H1 (cell line): ENCODE measurements at regions not wholly inside any gene's neighbourhood (a gene's known extent, or its start where the extent isn't known, plus 50 kb on each side); places are given as distances from the start of the nearest gene placed in this dataset.

Experiments
- CTCF ChIA-PET: fragments of 300-600 bp; sonication (Branson Sonifier 250); formaldehyde crosslinking; loops from one replicate; lab custom pipeline; 2021; ENCODE audit not compliant: partially characterized antibody; lab: Charles Lee
- POLR2A ChIA-PET: fragments of 300-600 bp; sonication (Branson Sonifier 250); formaldehyde crosslinking; loops from one replicate; lab custom pipeline; 2021; ENCODE audit warnings: inconsistent platforms; ENCODE audit not compliant: partially characterized antibody; lab: Charles Lee
- DNase-seq, 2 experiments: peaks; one replicate each; pipeline versions ENCODE4 v3.0.0 to v3.0.0-alpha.2; 2010 to 2022; ENCODE audit warnings: low spot score in 2 of 2, low read depth in 1 of 2, mixed read lengths in 1 of 2
- FAIRE-seq: peaks from 2 replicates; lab custom pipeline; 2011; peaks lifted over from hg19 to GRCh38; lab: Jason Lieb, UNC
- H2AFZ ChIP-seq: 2 replicates; pipeline ENCODE4 v1.8.1; 2012; ENCODE audit warnings: low read length, inconsistent platforms
- H2AK5ac ChIP-seq: 2 replicates; pipeline ENCODE4 v1.6.1; 2013; ENCODE audit warnings: low read depth, low read length
- H2BK120ac ChIP-seq: replicated peaks from 2 replicates; pipeline ENCODE3; 2013; ENCODE audit warnings: low read depth, low read length, inconsistent platforms
- H2BK12ac ChIP-seq: 2 replicates; pipeline ENCODE4 v1.6.1; 2013; ENCODE audit warnings: low read depth, low read length
- H2BK15ac ChIP-seq: 2 replicates; pipeline ENCODE4 v1.6.1; 2013; ENCODE audit warnings: low read length
- H2BK20ac ChIP-seq: 2 replicates; pipeline ENCODE4 v1.6.1; 2013; ENCODE audit warnings: low read length
- H2BK5ac ChIP-seq: 2 replicates; pipeline ENCODE4 v1.6.1; 2013; ENCODE audit warnings: low read depth, low read length
- H3K14ac ChIP-seq: 2 replicates; pipeline ENCODE4 v1.6.1; 2013; ENCODE audit warnings: inconsistent platforms; ENCODE audit not compliant: insufficient read length
- H3K18ac ChIP-seq: 2 replicates; pipeline ENCODE4 v1.6.1; 2013; ENCODE audit warnings: low read length; ENCODE audit errors: extremely low read depth
- H3K23ac ChIP-seq: 2 replicates; pipeline ENCODE4 v1.6.1; 2013; ENCODE audit warnings: inconsistent platforms; ENCODE audit not compliant: insufficient read length
- H3K23me2 ChIP-seq: 2 replicates; pipeline ENCODE4 v1.6.1; 2013; ENCODE audit warnings: low read depth, low read length
- H3K27ac ChIP-seq: 2 replicates; pipeline ENCODE4 v1.6.1; 2011; ENCODE audit warnings: low read depth, low read length, inconsistent platforms
- H3K27me3 ChIP-seq, 4 experiments: replicated peaks in 1 of 4; 1 replicate in 1 of 4; 2 replicates in 3 of 4; pipeline versions ENCODE4 v1.6.1 to v1.8.1; 2011 to 2013; ENCODE audit warnings: low read length in 3 of 4, mild to moderate bottlenecking in 3 of 4, inconsistent platforms in 2 of 4, mixed read lengths in 2 of 4, moderate library complexity in 1 of 4; ENCODE audit not compliant: control insufficient read depth in 3 of 4, insufficient read depth in 3 of 4; ENCODE audit errors: extremely low read depth in 1 of 4
- H3K36me3 ChIP-seq, 4 experiments: 2 replicates each; pipeline versions ENCODE4 v1.6.1 to v1.8.1; 2011 to 2013; ENCODE audit warnings: mild to moderate bottlenecking in 4 of 4, low read length in 3 of 4, moderate library complexity in 2 of 4, control low read depth in 1 of 4, inconsistent platforms in 1 of 4; ENCODE audit not compliant: insufficient read depth in 4 of 4, control insufficient read depth in 2 of 4
- H3K4ac ChIP-seq: replicated peaks from 2 replicates; pipeline ENCODE3; 2013; ENCODE audit warnings: low read length, low read depth, mixed read lengths, inconsistent platforms; ENCODE audit not compliant: insufficient read length
- H3K4me1 ChIP-seq, 4 experiments: replicated peaks in 1 of 4; 1 replicate in 1 of 4; 2 replicates in 3 of 4; pipeline versions ENCODE4 v1.6.1 to v1.8.1; 2011 to 2013; ENCODE audit warnings: low read length in 3 of 4, inconsistent platforms in 2 of 4, mixed read lengths in 1 of 4; ENCODE audit not compliant: insufficient read depth in 4 of 4, control insufficient read depth in 3 of 4
- H3K4me2 ChIP-seq, 2 experiments: 2 replicates each; pipeline versions ENCODE4 v1.6.1 to v1.8.1; 2011 to 2013; ENCODE audit warnings: low read depth in 2 of 2, low read length in 2 of 2, control low read depth in 1 of 2, inconsistent platforms in 1 of 2, mild to moderate bottlenecking in 1 of 2; ENCODE audit not compliant: insufficient read depth in 1 of 2
- H3K4me3 ChIP-seq, 4 experiments: fragments of 200-600, 300-600 bp in 1 of 4; sonication (generic), shearing (Covaris generic), sonication (Bioruptor Twin) in 1 of 4; 2 replicates each; pipeline versions ENCODE4 v1.5.1 to v1.8.1; 2011 to 2016; ENCODE audit warnings: low read length in 4 of 4, low read depth in 3 of 4, control low read depth in 2 of 4, inconsistent platforms in 2 of 4, mild to moderate bottlenecking in 2 of 4, mixed read lengths in 1 of 4, moderate library complexity in 1 of 4; ENCODE audit not compliant: insufficient read depth in 2 of 4; ENCODE audit errors: extremely low read depth in 1 of 4
- H3K56ac ChIP-seq: replicated peaks from 2 replicates; pipeline ENCODE3; 2013; ENCODE audit warnings: low read depth, mild to moderate bottlenecking, mixed read lengths, low read length, inconsistent platforms; ENCODE audit not compliant: insufficient read length
- H3K79me1 ChIP-seq: 2 replicates; pipeline ENCODE4 v1.6.1; 2013; ENCODE audit warnings: low read depth, low read length, control low read depth
- H3K79me2 ChIP-seq, 2 experiments: 2 replicates each; pipeline versions ENCODE4 v1.6.1 to v1.8.1; 2012 to 2013; ENCODE audit warnings: low read length in 2 of 2, mild to moderate bottlenecking in 2 of 2, inconsistent platforms in 1 of 2; ENCODE audit not compliant: insufficient read depth in 2 of 2, control insufficient read depth in 1 of 2
- H3K9ac ChIP-seq, 4 experiments: replicated peaks in 1 of 4; 1 replicate in 1 of 4; 2 replicates in 3 of 4; pipeline versions ENCODE4 v1.6.1 to v1.8.1; 2011 to 2013; ENCODE audit warnings: low read depth in 3 of 4, low read length in 3 of 4, control low read depth in 2 of 4, mild to moderate bottlenecking in 2 of 4, moderate library complexity in 2 of 4, inconsistent platforms in 1 of 4; ENCODE audit errors: extremely low read depth in 1 of 4
- H3K9me3 ChIP-seq, 2 experiments: 2 replicates each; pipeline versions ENCODE4 v1.6.1 to v1.8.1; 2012 to 2013; ENCODE audit warnings: mild to moderate bottlenecking in 2 of 2, moderate library complexity in 2 of 2, control low read depth in 1 of 2, inconsistent platforms in 1 of 2, low read depth in 1 of 2, low read length in 1 of 2, mixed read lengths in 1 of 2; ENCODE audit not compliant: insufficient read depth in 2 of 2
- H4K20me1 ChIP-seq, 2 experiments: replicated peaks in 1 of 2; 2 replicates each; pipeline versions ENCODE3 to v1.8.1; 2011 to 2013; ENCODE audit warnings: inconsistent platforms in 2 of 2, low read length in 2 of 2, mild to moderate bottlenecking in 1 of 2; ENCODE audit not compliant: insufficient read depth in 2 of 2, control insufficient read depth in 1 of 2
- H4K5ac ChIP-seq: 2 replicates; pipeline ENCODE4 v1.6.1; 2013; ENCODE audit warnings: low read length, low read depth, mixed read lengths, inconsistent platforms; ENCODE audit not compliant: insufficient read length
- H4K8ac ChIP-seq: 2 replicates; pipeline ENCODE4 v1.8.0; 2013; ENCODE audit warnings: mild to moderate bottlenecking, moderate library complexity, low read length, inconsistent platforms; ENCODE audit not compliant: insufficient read depth; ENCODE audit errors: extremely low read depth
- H4K91ac ChIP-seq: replicated peaks from 2 replicates; pipeline ENCODE3; 2013; ENCODE audit warnings: low read length, mixed read lengths, inconsistent platforms; ENCODE audit not compliant: insufficient read length
- ATF2 ChIP-seq: IDR thresholded peaks from 2 replicates; pipeline ENCODE4 v1.6.1; 2012; ENCODE audit warnings: low read length, inconsistent platforms
- BRCA1 ChIP-seq: IDR thresholded peaks from 2 replicates; pipeline ENCODE4 v1.6.1; 2012; ENCODE audit warnings: low read depth, low read length, improper control_type of control experiment
- CEBPB ChIP-seq: IDR thresholded peaks from 2 replicates; pipeline ENCODE4 v1.6.1; 2012; ENCODE audit warnings: low read depth, low read length
- GABPA ChIP-seq: IDR thresholded peaks from 2 replicates; pipeline ENCODE4 v1.6.1; 2011; ENCODE audit warnings: mild to moderate bottlenecking, low read length, moderate library complexity, borderline replicate concordance; ENCODE audit not compliant: insufficient read depth
- POU5F1 ChIP-seq: IDR thresholded peaks from 2 replicates; pipeline ENCODE4 v1.6.1; 2011; ENCODE audit warnings: low read depth, mild to moderate bottlenecking, low read length, moderate library complexity
- RBBP5 ChIP-seq: IDR thresholded peaks from 2 replicates; pipeline ENCODE4 v1.7.1; 2012; ENCODE audit warnings: low read depth, mild to moderate bottlenecking, inconsistent platforms, low read length, moderate library complexity, borderline replicate concordance
- RFX5 ChIP-seq: IDR thresholded peaks from 2 replicates; pipeline ENCODE4 v1.6.1; 2011; ENCODE audit warnings: low read depth, low read length, improper control_type of control experiment, borderline replicate concordance
- SIN3A ChIP-seq, 2 experiments: IDR thresholded peaks in 1 of 2; conservative IDR thresholded peaks in 1 of 2; 2 replicates each; pipeline ENCODE4 v1.6.1; 2011 to 2012; ENCODE audit warnings: low read length in 2 of 2, improper control_type of control experiment in 1 of 2, low read depth in 1 of 2, mild to moderate bottlenecking in 1 of 2
- TAF7 ChIP-seq: optimal IDR thresholded peaks from 2 replicates; pipeline ENCODE3; 2011; ENCODE audit warnings: low read depth, mild to moderate bottlenecking, inconsistent platforms, low read length, moderate library complexity, borderline replicate concordance
- TBP ChIP-seq: IDR thresholded peaks from 2 replicates; pipeline ENCODE4 v1.6.1; 2011; ENCODE audit warnings: low read depth, low read length, improper control_type of control experiment
- TEAD4 ChIP-seq: IDR thresholded peaks from 2 replicates; pipeline ENCODE4 v1.6.1; 2012; ENCODE audit warnings: low read depth, low read length, inconsistent platforms, mixed read lengths
- ZNF274 ChIP-seq: IDR thresholded peaks from 2 replicates; pipeline ENCODE4 v1.7.0; 2012; ENCODE audit warnings: low read length, borderline replicate concordance; ENCODE audit errors: extremely low read depth
- WGBS, 2 experiments: shearing (Covaris generic) in 1 of 2; methylation state at CpG; one replicate each; pipeline versions ENCODE4 v1.1.6 to v1.1.7; 2013 to 2015; ENCODE audit warnings: low lambda C conversion rate in 2 of 2, mixed read lengths in 2 of 2, inconsistent platforms in 1 of 2, low coverage in 1 of 2, missing lambda C conversion rate in 1 of 2; ENCODE audit not compliant: insufficient replicate concordance in 2 of 2, insufficient coverage in 1 of 2, insufficient read length in 1 of 2; ENCODE audit errors: extremely low coverage in 1 of 2, missing lambda C conversion rate in 1 of 2; 5-methylcytosine and 5-hydroxymethylcytosine counted together
- TF ChIP-seq, protein P1 (sequence below): IDR thresholded peaks from 2 replicates; pipeline ENCODE4 v1.6.1; 2012; ENCODE audit warnings: inconsistent platforms

DNA sequence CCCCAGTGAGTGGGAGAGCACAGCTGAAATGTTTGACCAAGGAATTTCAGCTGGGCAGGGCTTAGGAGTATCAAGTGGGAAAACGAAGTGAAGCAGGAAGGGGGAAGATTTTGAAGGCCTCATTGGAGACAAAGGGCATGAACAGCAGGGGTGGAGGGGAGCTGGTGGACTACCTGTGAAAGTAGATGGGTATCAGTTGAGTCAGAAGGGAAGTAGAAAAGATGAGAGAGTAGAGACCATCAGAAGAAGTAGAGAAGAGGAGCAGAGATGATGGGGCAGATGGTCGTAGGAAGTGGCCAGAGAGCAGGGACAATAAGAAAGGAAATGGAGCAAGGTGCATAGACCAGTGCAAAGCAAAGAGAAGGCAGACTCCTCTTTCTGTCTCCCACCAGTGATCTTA lies 189.0 kb upstream of the RUNX1 start:
- H3K14ac ChIP-seq = no peak overlapping the region
- H2AFZ ChIP-seq = no peak overlapping the region
- no peak overlapping the region for H2BK120ac ChIP-seq
- H2BK12ac ChIP-seq = no peak overlapping the region
- H4K91ac ChIP-seq = no peak overlapping the region
- H3K79me1 ChIP-seq = no peaks in the 10 kb centered on the region
- no peaks in the 10 kb centered on the region for H3K4me1 ChIP-seq
- no peak overlapping the region for H3K4me2 ChIP-seq
- H3K4ac ChIP-seq = no peak overlapping the region
- TF ChIP-seq POU5F1 (no peak), TEAD4 (no peak), ZNF274 (no peak), TBP (no peak), SIN3A (conservative IDR thresholded peaks at IDR 0.05 in 1 of 2, IDR thresholded peaks at IDR 0.05 in 1 of 2; ENCODE audit: low read depth in 1 of 2, low read length in 2 of 2) (no peak), RFX5 (no peak), RBBP5 (no peak), TAF7 (no peak), ATF2 (no peak), BRCA1 (no peak), CEBPB (no peak), GABPA (no peak)
- TF ChIP-seq, protein P1, sequence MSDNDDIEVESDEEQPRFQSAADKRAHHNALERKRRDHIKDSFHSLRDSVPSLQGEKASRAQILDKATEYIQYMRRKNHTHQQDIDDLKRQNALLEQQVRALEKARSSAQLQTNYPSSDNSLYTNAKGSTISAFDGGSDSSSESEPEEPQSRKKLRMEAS = no peak
- no peak overlapping the region for H3K56ac ChIP-seq
- no peaks in the 10 kb centered on the region for H3K27me3 ChIP-seq
- no peak overlapping the region for H3K9ac ChIP-seq
- H3K9me3 ChIP-seq = no peaks in the 10 kb centered on the region
- H2AK5ac ChIP-seq = no peak overlapping the region
- H4K5ac ChIP-seq = no peak overlapping the region
- H3K36me3 ChIP-seq = no peaks in the 10 kb centered on the region
- H2BK5ac ChIP-seq = no peak overlapping the region
- DNase-seq (no peak), FAIRE-seq (no peak)
- CTCF ChIA-PET = interaction anchor here (1.0 kb wide), 1 partner anchor 437 kb away, joined by 3 read pairs; no protein-coding TSS in a partner anchor
- H4K20me1 ChIP-seq = no peaks in the 10 kb centered on the region
- POLR2A ChIA-PET = no interaction called here
- H2BK15ac ChIP-seq = no peak overlapping the region
- H3K27ac ChIP-seq = no peak overlapping the region
- H3K23me2 ChIP-seq = no peaks in the 10 kb centered on the region
- 100% methylated on average over 2 of the region's 2 CpGs; no CpG with 5 or more reads in 1 of the 2 experiments for WGBS, 2 experiments
- no peak overlapping the region for H3K23ac ChIP-seq
- no peak overlapping the region for H2BK20ac ChIP-seq
- no peak overlapping the region for H4K8ac ChIP-seq
- no peaks in the 10 kb centered on the region for H3K79me2 ChIP-seq
- H3K18ac ChIP-seq = no peak overlapping the region
- H3K4me3 ChIP-seq = no peak overlapping the region
